ENCODE measurements at regions not wholly inside any gene's neighbourhood (a gene's known extent, or its start where the extent isn't known, plus 50 kb on each side); places are given as distances from the start of the nearest gene placed in this dataset.

- no peak overlapping the region for H3K4me2 ChIP-seq
- H3K4me3 ChIP-seq, result no peak overlapping the region
- TF ChIP-seq NFE2L2 (conservative IDR thresholded peaks at IDR 0.05; ENCODE audit: low read length) (no peak), GATA3 (IDR thresholded peaks at IDR 0.05; ENCODE audit: borderline replicate concordance) (no peak), ATOH8 (CRISPR knock-in tag; IDR thresholded peaks at IDR 0.05; ENCODE audit: low read depth) (no peak), MYC (IDR thresholded peaks at IDR 0.05; ENCODE audit: borderline replicate concordance, low read length) (no peak), CEBPB (IDR thresholded peaks at IDR 0.05) (no peak), MAFK (IDR thresholded peaks at IDR 0.05; ENCODE audit: partially characterized antibody) (no peak), MAZ (IDR thresholded peaks at IDR 0.05; ENCODE audit: borderline replicate concordance, low read depth, low read length) (no peak), NR3C1 (IDR thresholded peaks at IDR 0.05) (no peak), RNF2 (IDR thresholded peaks at IDR 0.05; ENCODE audit: borderline replicate concordance, low read depth) (no peak), PBX3 (IDR thresholded peaks at IDR 0.05) (no peak), ZFP36 (IDR thresholded peaks at IDR 0.05; ENCODE audit: borderline replicate concordance, partially characterized antibody) (no peak), EP300 (IDR thresholded peaks at IDR 0.05) (no peak), ZC3H11A (IDR thresholded peaks at IDR 0.05) (no peak), TP53 (CRISPR knock-in tag; IDR thresholded peaks at IDR 0.05) (no peak), RCOR1 (IDR thresholded peaks at IDR 0.05; ENCODE audit: low read depth, low read length) (no peak), CTCF (IDR thresholded peaks at IDR 0.05) (no peak), RARB (CRISPR knock-in tag; IDR thresholded peaks at IDR 0.05) (no peak)
- FAIRE-seq (no peak), ATAC-seq (no peak), DNase-seq (ENCODE audit: low read depth in 1 of 2, low spot score in 1 of 2) (no peak)
- ChIA-PET POLR2A (no interaction called here), CTCF (no interaction called here)
- no peak overlapping the region for H3K27ac ChIP-seq
- WGBS (ENCODE audit: missing lambda C conversion rate), result 68% methylated on average over 10 of the region's 10 CpGs
- H3K4me1 ChIP-seq, result no peaks in the 10 kb centered on the region
- H3K9me3 ChIP-seq, result no peaks in the 10 kb centered on the region
These were observed 87.0 kb downstream of the DAD1 start for GRCh38 chr14:22502007-22502406.

- Histone ChIP-seq H3K27ac (no peak overlapping the region), H3K9me3 (no peaks in the 10 kb centered on the region), H3K4me3 (no peak overlapping the region), H3K4me2 (no peak overlapping the region), H3K4me1 (no peaks in the 10 kb centered on the region)
- DNase-seq (ENCODE audit: low read depth in 1 of 2, low spot score in 1 of 2), result no peak
- ATAC-seq, result no peak
- POLR2A ChIA-PET, result no interaction called here
- 31% methylated on average over 10 of the region's 10 CpGs for WGBS (ENCODE audit: missing lambda C conversion rate)
- FAIRE-seq, result no peak
- CTCF ChIA-PET, result interaction anchor here (1.1 kb wide), 1 partner anchor 113 kb away, joined by 3 read pairs; no protein-coding TSS in a partner anchor
- TF ChIP-seq JUN (IDR thresholded peaks at IDR 0.05), result no peak
- no peak for TF ChIP-seq GATA3 (IDR thresholded peaks at IDR 0.05; ENCODE audit: borderline replicate concordance)
- TF ChIP-seq CBX8 (IDR thresholded peaks at IDR 0.05), result no peak
- TF ChIP-seq USF2 (IDR thresholded peaks at IDR 0.05), result no peak
- no peak for TF ChIP-seq MAX (IDR thresholded peaks at IDR 0.05)
- no peak for TF ChIP-seq POLR2AphosphoS2 (conservative IDR thresholded peaks at IDR 0.05; ENCODE audit: low read length)
- no peak for TF ChIP-seq CTCF (IDR thresholded peaks at IDR 0.05)
- no peak for TF ChIP-seq ZC3H11A (IDR thresholded peaks at IDR 0.05)
- no peak for TF ChIP-seq POLR2A (IDR thresholded peaks at IDR 0.05; ENCODE audit: low read length)
- no peak for TF ChIP-seq FOSB (CRISPR knock-in tag; IDR thresholded peaks at IDR 0.05)
- TF ChIP-seq CHD4 (IDR thresholded peaks at IDR 0.05; ENCODE audit: borderline replicate concordance), result no peak
- TF ChIP-seq REST (IDR thresholded peaks at IDR 0.05), result no peak
- no peak for TF ChIP-seq RAD21 (conservative IDR thresholded peaks at IDR 0.05 in 1 of 2, IDR thresholded peaks at IDR 0.05 in 1 of 2)
These were observed 87.9 kb downstream of the DAD1 start for GRCh38 chr14:22500954-22501726.
